ENCODE measurements at regions not wholly inside any gene's neighbourhood (a gene's known extent, or its start where the extent isn't known, plus 50 kb on each side); places are given as distances from the start of the nearest gene placed in this dataset.

DNA sequence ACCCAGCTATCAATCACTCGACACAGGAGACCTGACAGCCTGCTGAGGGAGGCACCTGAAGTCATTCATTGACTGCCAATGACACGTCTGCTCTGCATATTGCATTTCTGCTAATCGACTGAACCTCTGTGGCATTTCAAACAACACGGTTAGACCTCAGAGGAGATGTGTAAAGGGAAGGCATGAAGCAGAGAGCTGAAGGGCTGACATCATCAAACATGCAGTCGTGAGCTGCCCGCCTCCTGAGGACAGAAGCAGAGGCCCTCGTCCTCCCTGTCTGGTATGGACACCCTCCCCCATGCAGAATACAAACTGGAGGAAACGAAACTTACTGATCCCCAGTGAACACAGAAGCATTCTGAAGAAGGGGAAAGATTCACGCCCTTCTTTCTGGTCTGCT, 462.6 kb upstream of the MGMT start:
- H3K27me3 ChIP-seq (replicated peaks; ENCODE audit: control insufficient read depth, insufficient read depth, low read length), result no peaks in the 10 kb centered on the region
- H3K36me3 ChIP-seq (ENCODE audit: control insufficient read depth, insufficient read depth, low read length), result no peaks in the 10 kb centered on the region
- H3K4me3 ChIP-seq (replicated peaks; ENCODE audit: low read depth, low read length), result no peak overlapping the region
- TF ChIP-seq, protein P1, sequence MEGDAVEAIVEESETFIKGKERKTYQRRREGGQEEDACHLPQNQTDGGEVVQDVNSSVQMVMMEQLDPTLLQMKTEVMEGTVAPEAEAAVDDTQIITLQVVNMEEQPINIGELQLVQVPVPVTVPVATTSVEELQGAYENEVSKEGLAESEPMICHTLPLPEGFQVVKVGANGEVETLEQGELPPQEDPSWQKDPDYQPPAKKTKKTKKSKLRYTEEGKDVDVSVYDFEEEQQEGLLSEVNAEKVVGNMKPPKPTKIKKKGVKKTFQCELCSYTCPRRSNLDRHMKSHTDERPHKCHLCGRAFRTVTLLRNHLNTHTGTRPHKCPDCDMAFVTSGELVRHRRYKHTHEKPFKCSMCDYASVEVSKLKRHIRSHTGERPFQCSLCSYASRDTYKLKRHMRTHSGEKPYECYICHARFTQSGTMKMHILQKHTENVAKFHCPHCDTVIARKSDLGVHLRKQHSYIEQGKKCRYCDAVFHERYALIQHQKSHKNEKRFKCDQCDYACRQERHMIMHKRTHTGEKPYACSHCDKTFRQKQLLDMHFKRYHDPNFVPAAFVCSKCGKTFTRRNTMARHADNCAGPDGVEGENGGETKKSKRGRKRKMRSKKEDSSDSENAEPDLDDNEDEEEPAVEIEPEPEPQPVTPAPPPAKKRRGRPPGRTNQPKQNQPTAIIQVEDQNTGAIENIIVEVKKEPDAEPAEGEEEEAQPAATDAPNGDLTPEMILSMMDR (IDR thresholded peaks at IDR 0.05; ENCODE audit: insufficient read depth, low read length, poor library complexity, severe bottlenecking), result no peak
- DNase-seq (ENCODE audit: extremely low read depth, insufficient read length), result no peak

DNA sequence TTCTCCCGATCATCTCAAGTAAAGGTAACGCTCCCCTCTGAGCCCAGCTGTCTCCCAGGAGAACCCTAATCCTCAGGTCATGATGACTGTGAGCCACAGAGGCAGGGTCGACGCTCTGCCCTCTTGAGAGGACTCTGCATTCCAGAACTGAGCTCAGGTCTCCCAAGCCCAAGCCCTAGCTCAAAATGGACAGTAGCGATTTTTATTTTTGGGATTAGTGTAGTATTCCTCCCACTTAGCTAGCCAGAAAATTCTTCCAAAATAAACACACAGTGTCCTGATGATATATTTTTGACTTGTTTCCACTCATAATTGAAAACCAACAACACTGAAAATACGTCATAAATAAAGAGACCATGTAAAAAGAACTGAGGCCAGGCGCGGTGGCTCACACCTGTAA, 462.0 kb upstream of the MGMT start:
- no peak for DNase-seq (ENCODE audit: extremely low read depth, insufficient read length)
- no peaks in the 10 kb centered on the region for H3K36me3 ChIP-seq (ENCODE audit: control insufficient read depth, insufficient read depth, low read length)
- TF ChIP-seq, protein P1 (IDR thresholded peaks at IDR 0.05; ENCODE audit: insufficient read depth, low read length, poor library complexity, severe bottlenecking), result no peak
- no peaks in the 10 kb centered on the region for H3K27me3 ChIP-seq (replicated peaks; ENCODE audit: control insufficient read depth, insufficient read depth, low read length)
- H3K4me3 ChIP-seq (replicated peaks; ENCODE audit: low read depth, low read length), result no peak overlapping the region

DNA sequence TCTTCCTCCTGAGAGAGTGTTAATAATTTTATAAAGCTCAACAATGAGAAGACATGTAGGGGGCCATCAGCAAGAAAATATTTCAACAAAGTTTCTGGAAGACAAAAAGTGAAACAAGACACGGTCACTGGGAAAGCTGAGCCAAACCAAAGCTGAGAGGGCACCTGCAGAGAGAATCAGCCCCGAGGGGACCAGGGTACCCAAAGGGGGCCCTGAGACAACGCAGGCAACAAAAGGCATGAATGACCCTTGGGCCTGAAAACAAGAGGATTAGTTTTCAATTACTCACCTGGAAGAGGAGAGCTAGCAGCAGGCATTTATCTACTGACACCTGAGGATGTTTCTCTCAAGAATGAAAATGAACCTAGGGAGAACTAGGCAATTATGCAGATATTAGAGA, 461.2 kb upstream of the MGMT start:
- TF ChIP-seq, protein P1 (IDR thresholded peaks at IDR 0.05; ENCODE audit: insufficient read depth, low read length, poor library complexity, severe bottlenecking), result no peak
- Histone ChIP-seq H3K4me3 (replicated peaks; ENCODE audit: low read depth, low read length) (no peak overlapping the region), H3K36me3 (ENCODE audit: control insufficient read depth, insufficient read depth, low read length) (no peaks in the 10 kb centered on the region)

DNA sequence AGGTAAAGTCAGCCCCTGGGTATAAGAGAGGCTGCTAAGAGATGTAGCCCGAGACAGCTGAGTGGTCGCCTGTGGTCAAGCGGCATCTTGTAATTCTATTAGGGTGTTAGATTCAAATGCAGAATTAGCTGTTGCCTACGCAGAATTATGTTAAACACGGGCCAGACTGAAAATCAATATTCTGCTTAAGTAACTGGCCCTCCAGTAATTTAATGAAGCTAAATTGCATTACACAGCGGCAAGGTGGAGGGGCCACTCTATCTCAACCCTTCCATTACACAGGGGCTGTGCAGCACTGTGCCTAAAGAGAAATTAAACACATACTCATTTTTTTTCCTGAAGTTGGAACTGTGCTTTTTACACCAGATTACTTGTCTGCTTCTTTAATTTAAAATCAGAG, 448.5 kb upstream of the MGMT start:
- Histone ChIP-seq H3K36me3 (ENCODE audit: control insufficient read depth, insufficient read depth, low read length) (no peaks in the 10 kb centered on the region), H3K27me3 (replicated peaks; ENCODE audit: control insufficient read depth, insufficient read depth, low read length) (no peaks in the 10 kb centered on the region), H3K4me3 (replicated peaks; ENCODE audit: low read depth, low read length) (no peak overlapping the region)
- no peak for DNase-seq (ENCODE audit: extremely low read depth, insufficient read length)
- TF ChIP-seq, protein P1 (IDR thresholded peaks at IDR 0.05; ENCODE audit: insufficient read depth, low read length, poor library complexity, severe bottlenecking), result no peak

More for the DNA sequence above, 461.2 kb upstream of the MGMT start:
- H3K27me3 ChIP-seq (replicated peaks; ENCODE audit: control insufficient read depth, insufficient read depth, low read length), result no peaks in the 10 kb centered on the region
- no peak for DNase-seq (ENCODE audit: extremely low read depth, insufficient read length)

DNA sequence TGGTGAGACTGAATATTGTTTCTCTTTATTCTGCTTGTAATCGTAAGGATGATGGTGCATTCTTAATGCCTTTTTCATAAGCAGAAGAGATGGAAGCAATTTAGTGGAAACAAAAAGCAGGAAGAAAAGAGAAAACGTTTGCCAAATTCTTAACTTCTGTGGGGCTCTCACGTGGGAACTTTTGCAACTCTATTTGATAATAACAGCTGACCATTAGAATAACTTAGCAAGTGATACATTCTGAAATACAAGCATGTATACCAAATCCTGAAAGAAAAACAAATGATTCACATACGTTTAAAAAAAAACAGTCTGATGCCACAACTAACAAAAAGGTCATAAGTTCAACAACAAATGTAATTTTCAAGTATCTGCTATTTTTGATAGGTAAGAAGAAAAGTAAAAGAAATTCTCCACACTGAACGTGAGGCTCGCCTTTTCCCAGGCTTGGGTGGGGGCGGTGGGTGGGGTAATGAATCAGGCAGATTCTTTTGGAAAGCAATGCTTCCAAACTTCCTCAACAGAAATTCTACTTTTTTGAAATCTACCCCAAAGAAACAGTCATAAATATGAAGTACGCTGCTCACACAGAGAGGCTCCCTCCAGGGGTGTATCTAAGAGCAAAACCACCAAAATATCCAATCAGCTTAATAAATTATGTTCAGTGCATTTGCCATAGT, 446.2 kb upstream of the MGMT start:
- Histone ChIP-seq H3K27me3 (replicated peaks; ENCODE audit: control insufficient read depth, insufficient read depth, low read length) (no peaks in the 10 kb centered on the region), H3K4me3 (replicated peaks; ENCODE audit: low read depth, low read length) (no peak overlapping the region), H3K36me3 (ENCODE audit: control insufficient read depth, insufficient read depth, low read length) (no peaks in the 10 kb centered on the region)
- TF ChIP-seq, protein P1 (IDR thresholded peaks at IDR 0.05; ENCODE audit: insufficient read depth, low read length, poor library complexity, severe bottlenecking), result no peak
- DNase-seq (ENCODE audit: extremely low read depth, insufficient read length), result no peak

Data from GM06990 (cell line).